ENCODE measurements at regions not wholly inside any gene's neighbourhood (a gene's known extent, or its start where the extent isn't known, plus 50 kb on each side); places are given as distances from the start of the nearest gene placed in this dataset.

DNA sequence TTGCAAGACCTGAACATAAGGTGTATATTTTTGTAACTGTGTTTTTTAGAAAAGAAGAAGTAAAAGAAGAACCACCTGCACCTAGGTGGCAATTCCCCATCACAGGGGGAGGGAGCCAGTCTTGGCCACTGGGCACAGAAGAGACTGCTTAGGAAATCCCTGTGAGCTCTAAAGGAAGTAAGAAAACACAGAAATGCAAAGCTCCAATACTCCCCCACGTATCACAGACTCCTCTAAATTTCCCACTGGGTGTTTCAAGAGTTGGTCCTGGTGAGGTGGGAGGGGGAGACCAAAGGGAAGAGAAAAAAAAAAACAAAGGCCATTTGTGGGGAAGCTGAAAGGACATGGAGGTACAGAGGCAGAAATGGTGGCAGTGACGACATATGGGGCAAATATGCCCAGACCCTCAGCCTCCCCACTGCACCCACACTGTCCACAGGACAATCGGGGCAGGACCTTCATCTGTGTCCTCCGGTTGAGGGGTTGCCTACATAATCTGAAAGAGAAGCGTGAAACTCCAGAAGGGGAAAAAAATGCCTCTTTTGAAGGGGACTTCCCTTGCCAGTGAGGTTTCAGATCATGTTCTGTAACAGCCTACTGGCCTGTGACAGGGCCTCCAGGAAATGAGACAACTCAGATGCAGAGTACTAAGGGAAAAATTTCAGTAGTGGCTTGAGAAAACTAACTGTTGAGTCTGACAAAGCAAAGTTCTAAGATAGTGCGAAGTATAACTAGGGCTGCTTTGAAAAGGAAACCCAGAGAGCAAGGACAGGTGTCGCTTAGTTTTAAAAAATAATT is 226.2 kb upstream of the MARCKS start:
- DNase-seq (ENCODE audit: low read depth), result no peak
- TF ChIP-seq, protein P1, sequence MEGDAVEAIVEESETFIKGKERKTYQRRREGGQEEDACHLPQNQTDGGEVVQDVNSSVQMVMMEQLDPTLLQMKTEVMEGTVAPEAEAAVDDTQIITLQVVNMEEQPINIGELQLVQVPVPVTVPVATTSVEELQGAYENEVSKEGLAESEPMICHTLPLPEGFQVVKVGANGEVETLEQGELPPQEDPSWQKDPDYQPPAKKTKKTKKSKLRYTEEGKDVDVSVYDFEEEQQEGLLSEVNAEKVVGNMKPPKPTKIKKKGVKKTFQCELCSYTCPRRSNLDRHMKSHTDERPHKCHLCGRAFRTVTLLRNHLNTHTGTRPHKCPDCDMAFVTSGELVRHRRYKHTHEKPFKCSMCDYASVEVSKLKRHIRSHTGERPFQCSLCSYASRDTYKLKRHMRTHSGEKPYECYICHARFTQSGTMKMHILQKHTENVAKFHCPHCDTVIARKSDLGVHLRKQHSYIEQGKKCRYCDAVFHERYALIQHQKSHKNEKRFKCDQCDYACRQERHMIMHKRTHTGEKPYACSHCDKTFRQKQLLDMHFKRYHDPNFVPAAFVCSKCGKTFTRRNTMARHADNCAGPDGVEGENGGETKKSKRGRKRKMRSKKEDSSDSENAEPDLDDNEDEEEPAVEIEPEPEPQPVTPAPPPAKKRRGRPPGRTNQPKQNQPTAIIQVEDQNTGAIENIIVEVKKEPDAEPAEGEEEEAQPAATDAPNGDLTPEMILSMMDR (conservative IDR thresholded peaks at IDR 0.05; ENCODE audit: low read depth, low read length), result no peak
- H3K4me3 ChIP-seq (ENCODE audit: low read length), result no peak overlapping the region

DNA sequence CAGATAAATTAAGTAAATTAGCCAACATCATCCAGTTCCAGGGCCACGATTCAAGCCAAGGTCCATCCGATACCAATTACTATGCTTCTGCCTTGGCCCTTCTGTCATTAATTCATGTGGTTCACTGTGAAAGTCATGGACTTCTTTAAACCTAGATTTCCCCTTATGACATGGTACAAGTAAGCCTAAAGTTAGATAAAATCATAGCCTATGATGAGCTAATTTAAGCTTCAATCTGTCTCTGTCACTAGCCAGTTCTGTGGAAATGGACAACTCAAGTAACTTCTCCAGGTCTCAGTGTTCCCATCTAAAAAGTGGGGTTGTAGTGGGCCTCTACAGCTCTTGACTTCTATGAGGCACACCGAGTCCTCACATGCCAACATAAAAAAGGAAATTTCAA is 225.5 kb upstream of the MARCKS start:
- TF ChIP-seq, protein P1 (conservative IDR thresholded peaks at IDR 0.05; ENCODE audit: low read depth, low read length), result no peak
- DNase-seq (ENCODE audit: low read depth), result no peak
- H3K4me3 ChIP-seq (ENCODE audit: low read length), result no peak overlapping the region

DNA sequence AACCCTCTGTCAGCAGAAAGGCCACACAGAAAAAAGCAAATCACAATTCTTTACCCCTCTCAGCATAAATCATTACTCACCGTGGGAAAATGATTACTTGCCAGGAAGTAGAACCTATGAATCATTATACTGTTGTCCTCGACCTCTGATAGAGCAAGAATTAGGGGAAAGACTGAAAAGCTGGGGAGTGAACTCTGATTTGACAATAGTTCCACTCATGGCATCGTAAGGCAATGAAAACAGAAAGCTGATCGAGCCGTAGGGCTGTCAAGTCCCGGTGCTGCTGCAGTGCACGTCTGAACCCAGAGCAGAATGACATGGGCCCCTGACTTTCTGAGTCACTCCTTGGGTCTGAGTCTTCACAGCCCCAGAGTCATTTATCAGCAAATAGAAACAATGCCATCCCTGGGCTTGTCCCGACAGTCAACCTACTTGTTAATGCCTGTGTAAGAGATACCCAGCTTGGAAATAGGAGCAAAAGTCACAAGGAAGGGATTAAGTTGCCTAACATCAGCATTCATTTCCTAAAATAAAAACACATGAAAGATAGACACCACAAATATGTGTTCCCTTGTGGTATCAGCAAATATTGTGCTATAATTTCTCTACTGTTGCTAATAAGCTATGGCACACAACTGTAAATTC is 224.8 kb upstream of the MARCKS start:
- peak overlapping the region; percentile 20 for H3K4me3 ChIP-seq (ENCODE audit: low read length)
- peak; percentile 95 for DNase-seq (ENCODE audit: low read depth)
- TF ChIP-seq, protein P1 (conservative IDR thresholded peaks at IDR 0.05; ENCODE audit: low read depth, low read length), result no peak

DNA sequence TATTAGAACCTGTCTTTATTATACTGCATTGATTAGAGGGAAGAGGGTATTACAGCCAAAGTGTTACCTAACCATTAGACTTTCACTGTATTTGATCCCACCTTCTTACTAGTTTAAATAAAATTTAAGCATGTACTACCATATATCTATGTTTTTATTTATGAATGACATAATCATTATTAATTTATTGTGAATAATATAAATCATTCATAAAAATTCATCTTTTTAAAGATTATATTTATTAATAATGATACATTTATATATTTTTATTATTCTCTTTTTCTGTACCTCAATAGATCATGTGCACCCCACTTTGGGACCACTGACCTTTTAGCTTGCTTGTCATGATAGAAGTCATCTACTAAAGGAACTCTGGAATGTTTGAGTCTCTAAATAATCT is 223.5 kb upstream of the MARCKS start:
- TF ChIP-seq, protein P1 (conservative IDR thresholded peaks at IDR 0.05; ENCODE audit: low read depth, low read length), result no peak
- DNase-seq (ENCODE audit: low read depth), result no peak
- no peak overlapping the region for H3K4me3 ChIP-seq (ENCODE audit: low read length)

DNA sequence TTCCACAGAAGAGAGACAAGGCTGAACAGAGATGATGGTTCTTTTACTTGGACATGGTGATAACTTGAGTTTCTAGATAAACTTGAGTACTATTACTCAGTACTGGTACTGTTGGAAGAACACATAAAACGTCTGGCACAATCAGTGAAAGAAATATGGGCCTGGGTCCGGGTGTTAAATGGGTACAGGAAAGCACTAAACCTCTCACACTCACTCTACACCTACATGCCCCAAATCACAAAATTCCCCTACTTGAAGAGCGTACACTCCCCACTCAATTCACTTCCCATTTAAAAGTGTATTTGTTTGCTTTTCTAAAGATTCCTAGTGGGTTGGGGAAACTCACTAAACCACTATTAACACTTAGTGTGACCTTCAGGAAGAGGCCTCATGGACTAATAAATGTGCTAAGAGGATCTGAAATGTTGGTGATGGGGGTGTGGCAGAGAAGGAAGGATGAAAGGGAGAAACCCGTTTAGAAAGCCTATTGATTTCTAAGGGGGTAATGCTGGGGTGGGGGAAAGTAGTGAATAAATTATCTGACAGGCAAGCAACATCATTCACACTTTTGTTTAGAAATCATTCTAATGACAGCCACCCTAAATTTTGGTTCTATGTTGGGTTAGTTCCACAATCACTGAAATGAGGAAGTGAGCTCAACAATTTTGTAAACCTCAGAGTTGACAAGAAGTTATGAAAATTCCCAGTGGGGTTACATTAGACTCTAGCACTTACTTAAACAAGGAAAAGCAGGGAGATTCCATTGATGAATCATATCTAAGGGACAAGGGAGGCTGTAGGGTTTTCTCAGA is 222.6 kb upstream of the MARCKS start:
- no peak for DNase-seq (ENCODE audit: low read depth)
- no peak overlapping the region for H3K4me3 ChIP-seq (ENCODE audit: low read length)
- TF ChIP-seq, protein P1 (conservative IDR thresholded peaks at IDR 0.05; ENCODE audit: low read depth, low read length), result no peak

DNA sequence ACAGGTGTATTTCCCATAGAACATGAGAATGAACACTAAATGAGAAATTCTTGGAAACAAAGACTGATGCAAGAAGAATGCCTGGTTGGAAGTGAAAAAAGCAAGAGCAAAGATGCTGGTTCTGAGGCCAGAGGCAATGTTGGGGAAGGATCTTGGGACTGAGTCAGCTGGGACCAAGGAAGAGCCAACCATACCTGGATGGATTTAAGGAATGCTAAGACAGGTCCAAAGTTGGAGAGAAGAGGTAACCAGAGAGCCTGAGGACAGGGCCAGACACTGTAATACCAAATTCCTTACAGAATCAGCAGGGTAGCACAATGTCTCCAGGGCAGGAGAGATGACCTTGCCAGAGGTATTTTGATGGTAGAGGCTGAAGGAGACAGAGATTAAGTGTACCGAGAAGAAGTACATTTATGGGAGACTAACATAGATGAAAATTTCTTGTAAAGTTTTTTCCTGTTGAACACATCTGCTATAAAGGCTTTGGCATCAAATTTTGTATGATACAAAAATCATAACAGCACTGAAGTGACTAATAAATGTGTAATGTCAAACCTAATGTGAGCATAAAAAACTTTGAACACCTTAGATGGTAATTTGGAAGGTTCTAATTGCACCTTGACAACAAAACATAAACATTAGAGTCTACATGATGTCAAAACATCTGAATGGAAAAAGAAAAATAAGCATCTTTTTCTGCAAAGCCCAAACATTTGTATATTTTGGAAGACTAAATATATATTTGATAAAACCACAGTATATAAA is 221.7 kb upstream of the MARCKS start:
- no peak for DNase-seq (ENCODE audit: low read depth)
- H3K4me3 ChIP-seq (ENCODE audit: low read length), result no peak overlapping the region
- TF ChIP-seq, protein P1 (conservative IDR thresholded peaks at IDR 0.05; ENCODE audit: low read depth, low read length), result no peak

Data from retinal pigment epithelial cell (primary cell).